HG02943 (cell line): ENCODE measurements at regions not wholly inside any gene's neighbourhood (a gene's known extent, or its start where the extent isn't known, plus 50 kb on each side); places are given as distances from the start of the nearest gene placed in this dataset.
"Not testable (repeated sequence)": the region's sequence is repeated elsewhere in the genome, so short reads cannot be mapped to it uniquely, and the experiment has no call there.

Experiments used
- ATAC-seq: cut with Tn5 transposase; IDR thresholded peaks from one replicate; pipeline ENCODE4 v1.9.1; 2021; ENCODE audit warnings: mild to moderate bottlenecking, low read depth, moderate library complexity; ENCODE audit not compliant: unreplicated experiment

GRCh38 chr13:109985871-109986450 is 199.6 kb upstream of the IRS2 start:
- no peak for ATAC-seq

- ATAC-seq, result no peak
Observed at GRCh38 chr13:109983447-109983846, 197.1 kb upstream of the IRS2 start.

GRCh38 chr13:109981000-109981399 is 194.6 kb upstream of the IRS2 start:
- no peak for ATAC-seq

GRCh38 chr13:109979676-109980075 is 193.3 kb upstream of the IRS2 start:
- not testable (repeated sequence) for ATAC-seq

GRCh38 chr13:109979228-109979627 is 192.8 kb upstream of the IRS2 start:
- no peak for ATAC-seq

- ATAC-seq, result no peak
Observed at GRCh38 chr13:109977212-109977968, 191.0 kb upstream of the IRS2 start.

- no peak for ATAC-seq
Observed at GRCh38 chr13:109976206-109976997, 190.0 kb upstream of the IRS2 start.

GRCh38 chr13:109974354-109974753 is 188.0 kb upstream of the IRS2 start:
- ATAC-seq, result no peak

- no peak for ATAC-seq
Observed at GRCh38 chr13:109973279-109973678, 186.9 kb upstream of the IRS2 start.

- no peak for ATAC-seq
Observed at GRCh38 chr13:109971456-109972090, 185.2 kb upstream of the IRS2 start.

- ATAC-seq, result no peak
Observed at GRCh38 chr13:109971006-109971405, 184.6 kb upstream of the IRS2 start.

- ATAC-seq, result no peak
Observed at GRCh38 chr13:109968876-109969577, 182.6 kb upstream of the IRS2 start.

- no peak for ATAC-seq
Observed at GRCh38 chr13:109963960-109964563, 177.7 kb upstream of the IRS2 start.

- no peak for ATAC-seq
Observed at GRCh38 chr13:109963384-109963783, 177.0 kb upstream of the IRS2 start.

- ATAC-seq, result no peak
Observed at GRCh38 chr13:109959903-109960302, 173.5 kb upstream of the IRS2 start.

GRCh38 chr13:109957875-109958274 is 171.5 kb upstream of the IRS2 start:
- no peak for ATAC-seq

- ATAC-seq, result no peak
Observed at GRCh38 chr13:109955598-109955997, 169.2 kb upstream of the IRS2 start.

GRCh38 chr13:109954441-109954840 is 168.1 kb upstream of the IRS2 start:
- no peak for ATAC-seq

- ATAC-seq, result no peak
Observed at GRCh38 chr13:109951491-109951890, 165.1 kb upstream of the IRS2 start.

GRCh38 chr13:109949397-109949796 is 163.0 kb upstream of the IRS2 start:
- ATAC-seq, result no peak
